KG1 (cell line): ENCODE measurements at regions not wholly inside any gene's neighbourhood (a gene's known extent, or its start where the extent isn't known, plus 50 kb on each side); places are given as distances from the start of the nearest gene placed in this dataset.

Experiments
- DNase-seq: peaks from one replicate; lab custom pipeline; 2025; lab: John Stamatoyannopoulos, UW

GRCh38 chr12:123041042-123041531 lies 60.6 kb downstream of the ARL6IP4 start:
- DNase-seq, result no peak

DNA sequence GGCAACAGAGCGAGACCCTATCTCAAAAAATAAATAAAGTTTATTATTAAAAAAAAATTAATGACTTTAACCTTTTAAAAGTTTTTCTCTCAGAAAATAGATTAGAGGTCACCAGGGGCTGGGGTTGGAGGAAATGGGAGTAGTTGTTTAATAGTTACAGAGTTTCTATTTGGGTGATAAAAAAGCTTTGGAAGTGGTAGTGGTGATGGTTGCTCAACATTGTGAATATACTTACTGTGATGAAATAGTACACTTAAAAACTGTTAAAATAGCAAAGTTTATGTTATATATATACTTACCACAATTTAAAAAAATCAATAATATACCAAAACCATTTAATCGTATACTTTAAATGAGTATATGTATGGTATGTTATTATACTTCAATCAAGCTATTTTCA lies 59.6 kb downstream of the ARL6IP4 start:
- no peak for DNase-seq

GRCh38 chr12:123038966-123039365 lies 58.5 kb downstream of the ARL6IP4 start:
- DNase-seq, result no peak

- DNase-seq, result no peak
These were observed 58.0 kb downstream of the ARL6IP4 start for GRCh38 chr12:123038486-123038885.

DNA sequence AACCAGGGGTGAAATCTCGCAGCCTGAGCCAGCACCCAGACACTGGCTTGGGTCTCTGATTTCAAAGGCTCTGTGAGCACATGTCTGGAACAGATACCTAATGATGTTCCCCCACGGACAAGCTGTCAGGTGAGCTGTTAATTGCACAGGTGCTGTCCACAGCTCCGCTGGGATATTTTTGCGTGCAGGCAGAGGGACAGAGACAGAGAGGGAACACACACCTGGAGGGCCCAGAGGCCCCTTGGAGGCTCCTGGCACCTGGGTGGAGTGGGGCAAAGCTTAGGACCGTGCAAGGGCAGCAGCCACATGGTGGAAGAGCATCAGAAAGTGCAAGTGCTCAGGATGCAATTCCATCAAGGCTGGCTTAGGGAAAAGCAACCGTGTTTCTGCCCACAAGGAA lies 57.3 kb downstream of the ARL6IP4 start:
- no peak for DNase-seq

DNA sequence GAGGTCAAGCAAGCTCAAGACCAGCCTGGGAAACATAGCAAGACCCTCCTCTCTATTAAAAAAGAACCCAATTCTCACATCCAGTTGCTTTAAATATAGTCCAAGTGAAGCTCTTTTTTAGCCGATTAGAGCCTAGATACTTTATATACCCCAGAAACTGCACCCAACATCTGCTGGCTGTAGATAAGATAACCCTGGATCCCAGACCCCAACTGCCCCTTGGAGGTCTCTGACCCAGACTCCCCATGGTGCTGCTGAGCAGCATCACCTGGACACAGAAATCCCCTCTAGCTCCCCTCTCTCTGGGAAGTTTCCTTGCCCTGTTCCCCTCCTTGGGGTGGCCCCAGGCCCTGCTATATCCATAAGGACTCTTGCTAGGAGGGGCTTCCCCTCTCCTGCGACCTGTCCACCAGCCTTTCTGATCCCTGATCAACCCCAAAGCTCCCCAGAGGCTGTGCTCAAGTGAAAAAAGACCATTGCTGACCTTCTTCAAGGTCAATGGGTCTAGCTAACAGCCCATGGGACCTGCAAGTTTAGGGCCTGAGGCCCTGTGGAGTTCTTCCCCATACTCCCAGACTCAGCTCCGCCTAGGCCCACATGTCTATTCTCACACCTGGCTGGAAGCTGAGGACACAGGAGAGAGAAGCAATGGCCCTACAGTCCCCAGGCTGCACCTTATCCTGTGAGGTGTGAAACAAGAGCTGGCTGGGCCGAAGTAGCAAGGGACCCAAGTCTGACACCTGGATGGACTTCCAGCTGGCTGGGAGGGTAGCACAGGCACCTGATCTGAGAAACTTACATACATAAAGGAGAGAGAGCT lies 56.2 kb downstream of the ARL6IP4 start:
- no peak for DNase-seq

- no peak for DNase-seq
These were observed 55.4 kb downstream of the ARL6IP4 start for GRCh38 chr12:123035841-123036240.

DNA sequence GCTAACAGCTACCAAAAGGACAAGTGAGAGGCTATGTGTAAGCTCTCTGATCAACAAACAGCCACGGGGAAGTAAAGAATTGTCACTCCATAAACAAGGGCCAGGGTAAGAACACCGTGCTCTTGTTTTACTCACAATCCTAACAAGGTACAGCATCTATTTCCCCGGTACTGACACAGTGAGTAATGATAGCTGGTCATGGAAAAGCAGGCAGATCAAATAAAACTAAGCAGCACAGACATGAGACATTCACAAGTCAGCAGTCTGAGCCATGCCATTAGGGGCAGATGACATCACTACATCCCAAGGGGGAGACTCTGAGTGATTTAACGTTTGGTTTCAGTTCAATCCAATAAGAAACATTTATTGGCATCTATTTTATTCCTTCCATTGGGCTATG lies 54.4 kb downstream of the ARL6IP4 start:
- DNase-seq, result no peak

- peak; percentile 34 for DNase-seq
These were observed 53.6 kb downstream of the ARL6IP4 start for GRCh38 chr12:123034022-123034541.

GRCh38 chr12:123033392-123034021 lies 53.0 kb downstream of the ARL6IP4 start:
- DNase-seq, result peak; percentile 35

- no peak for DNase-seq
These were observed 52.4 kb downstream of the ARL6IP4 start for GRCh38 chr12:123032736-123033391.
